NCI-H510A (cell line): ENCODE measurements at regions not wholly inside any gene's neighbourhood (a gene's known extent, or its start where the extent isn't known, plus 50 kb on each side); places are given as distances from the start of the nearest gene placed in this dataset.

Source experiments
- DNase-seq: peaks from one replicate; lab custom pipeline; 2025; lab: John Stamatoyannopoulos, UW

GRCh38 chr1:30034105-30034626, 689.2 kb downstream of the MATN1 start:
- no peak for DNase-seq

- DNase-seq, result no peak
Measured at GRCh38 chr1:30033256-30034104, 689.9 kb downstream of the MATN1 start.

GRCh38 chr1:30032302-30032701, 691.1 kb downstream of the MATN1 start:
- DNase-seq, result no peak

GRCh38 chr1:30029677-30030076, 693.7 kb downstream of the MATN1 start:
- DNase-seq, result no peak

GRCh38 chr1:30028939-30029338, 694.4 kb downstream of the MATN1 start:
- DNase-seq, result no peak

- DNase-seq, result no peak
Measured at GRCh38 chr1:30028283-30028682, 695.1 kb downstream of the MATN1 start.

GRCh38 chr1:30027247-30027646, 696.1 kb downstream of the MATN1 start:
- no peak for DNase-seq

GRCh38 chr1:30024411-30025195, 698.8 kb downstream of the MATN1 start:
- no peak for DNase-seq

- DNase-seq, result no peak
Measured at GRCh38 chr1:30023339-30024022, 699.9 kb downstream of the MATN1 start.

- DNase-seq, result no peak
Measured at GRCh38 chr1:30014031-30014430, 709.4 kb downstream of the MATN1 start.

GRCh38 chr1:30012455-30013440, 710.6 kb downstream of the MATN1 start:
- DNase-seq, result no peak

GRCh38 chr1:30011970-30012369, 711.4 kb downstream of the MATN1 start:
- no peak for DNase-seq

GRCh38 chr1:30010506-30011106, 712.8 kb downstream of the MATN1 start:
- DNase-seq, result no peak

- no peak for DNase-seq
Measured at GRCh38 chr1:30009720-30010119, 713.7 kb downstream of the MATN1 start.

GRCh38 chr1:30008998-30009657, 714.3 kb downstream of the MATN1 start:
- no peak for DNase-seq

- DNase-seq, result no peak
Measured at GRCh38 chr1:30008372-30008997, 714.9 kb downstream of the MATN1 start.

- DNase-seq, result no peak
Measured at GRCh38 chr1:30005972-30006619, 717.3 kb downstream of the MATN1 start.

- DNase-seq, result no peak
Measured at GRCh38 chr1:30001732-30002039, 721.7 kb downstream of the MATN1 start.

GRCh38 chr1:30001011-30001731, 722.2 kb downstream of the MATN1 start:
- no peak for DNase-seq
